OCI-LY3 (cell line): ENCODE measurements at regions not wholly inside any gene's neighbourhood (a gene's known extent, or its start where the extent isn't known, plus 50 kb on each side); places are given as distances from the start of the nearest gene placed in this dataset.

Experiments used
- H2AFZ ChIP-seq: fragments of 200-600, 300-600 bp; shearing (Covaris generic); 2 replicates; pipeline ENCODE4 v1.6.0; 2014; ENCODE audit warnings: antibody characterized with exemption, low read depth, low read length
- H3K27ac ChIP-seq: fragments of 200-600, 300-600 bp; sonication (generic); 2 replicates; pipeline ENCODE4 v1.5.1; 2014; ENCODE audit warnings: mild to moderate bottlenecking, low read length, moderate library complexity, mixed read lengths
- H3K27me3 ChIP-seq: fragments of 200-600, 300-600 bp; sonication (generic); 2 replicates; pipeline ENCODE4 v1.6.1; 2014; ENCODE audit warnings: low read depth, low read length, mixed read lengths
- H3K36me3 ChIP-seq: fragments of 200-600, 300-600 bp; sonication (generic); replicated peaks from 2 replicates; pipeline ENCODE3; 2014; ENCODE audit warnings: low read depth, low read length, mixed read lengths
- H3K4me1 ChIP-seq: fragments of 300-600, 200-600 bp; sonication (generic); 2 replicates; pipeline ENCODE4 v1.6.1; 2014; ENCODE audit warnings: low read length, mixed read lengths
- H3K4me2 ChIP-seq: fragments of 200-600, 300-600 bp; sonication (generic); 2 replicates; pipeline ENCODE4 v1.6.1; 2014; ENCODE audit warnings: low read length, mixed read lengths
- H3K4me3 ChIP-seq: fragments of 300-600, 200-600 bp; sonication (generic); 2 replicates; pipeline ENCODE4 v1.5.1; 2014; ENCODE audit warnings: antibody characterized with exemption, mild to moderate bottlenecking, low read length, moderate library complexity
- H3K79me2 ChIP-seq: fragments of 300-600, 200-600 bp; shearing (Covaris generic); 2 replicates; pipeline ENCODE4 v1.6.1; 2014; ENCODE audit warnings: mild to moderate bottlenecking, low read length, mixed read lengths
- H3K9ac ChIP-seq: fragments of 300-600, 200-600 bp; shearing (Covaris generic); 2 replicates; pipeline ENCODE4 v1.6.0; 2014; ENCODE audit warnings: mild to moderate bottlenecking, low read length, moderate library complexity
- H3K9me3 ChIP-seq: fragments of 200-600, 300-600 bp; shearing (Covaris generic); 2 replicates; pipeline ENCODE4 v1.6.1; 2014; ENCODE audit warnings: low read length, mixed read lengths; ENCODE audit not compliant: insufficient read depth
- H4K20me1 ChIP-seq: fragments of 200-600, 300-600 bp; sonication (generic); 2 replicates; pipeline ENCODE4 v1.6.1; 2016; ENCODE audit warnings: low read length, mixed read lengths; ENCODE audit not compliant: insufficient read depth
- EZH2phosphoT487 ChIP-seq: fragments of 200-600 bp; shearing (Covaris generic); IDR thresholded peaks from 2 replicates; pipeline ENCODE4 v1.6.1; 2018; ENCODE audit warnings: antibody characterized with exemption, mixed run types, low read depth
- TF ChIP-seq, protein P1 (sequence below): fragments of 200-600, 300-600 bp; sonication (generic); IDR thresholded peaks from 2 replicates; pipeline ENCODE4 v1.5.1; 2014; ENCODE audit warnings: antibody characterized with exemption, low read length, low read depth

GRCh38 chr14:84404246-84404645 is 1125.7 kb upstream of the FLRT2 start:
- Histone ChIP-seq H4K20me1 (no peaks in the 10 kb centered on the region), H3K36me3 (no peaks in the 10 kb centered on the region), H3K9ac (no peak overlapping the region), H3K4me2 (no peak overlapping the region), H3K4me1 (no peaks in the 10 kb centered on the region), H3K79me2 (no peaks in the 10 kb centered on the region), H3K27me3 (no peaks in the 10 kb centered on the region), H3K9me3 (no peaks in the 10 kb centered on the region), H3K27ac (no peak overlapping the region), H2AFZ (no peak overlapping the region), H3K4me3 (no peak overlapping the region)
- no peak for TF ChIP-seq EZH2phosphoT487
- TF ChIP-seq, protein P1, sequence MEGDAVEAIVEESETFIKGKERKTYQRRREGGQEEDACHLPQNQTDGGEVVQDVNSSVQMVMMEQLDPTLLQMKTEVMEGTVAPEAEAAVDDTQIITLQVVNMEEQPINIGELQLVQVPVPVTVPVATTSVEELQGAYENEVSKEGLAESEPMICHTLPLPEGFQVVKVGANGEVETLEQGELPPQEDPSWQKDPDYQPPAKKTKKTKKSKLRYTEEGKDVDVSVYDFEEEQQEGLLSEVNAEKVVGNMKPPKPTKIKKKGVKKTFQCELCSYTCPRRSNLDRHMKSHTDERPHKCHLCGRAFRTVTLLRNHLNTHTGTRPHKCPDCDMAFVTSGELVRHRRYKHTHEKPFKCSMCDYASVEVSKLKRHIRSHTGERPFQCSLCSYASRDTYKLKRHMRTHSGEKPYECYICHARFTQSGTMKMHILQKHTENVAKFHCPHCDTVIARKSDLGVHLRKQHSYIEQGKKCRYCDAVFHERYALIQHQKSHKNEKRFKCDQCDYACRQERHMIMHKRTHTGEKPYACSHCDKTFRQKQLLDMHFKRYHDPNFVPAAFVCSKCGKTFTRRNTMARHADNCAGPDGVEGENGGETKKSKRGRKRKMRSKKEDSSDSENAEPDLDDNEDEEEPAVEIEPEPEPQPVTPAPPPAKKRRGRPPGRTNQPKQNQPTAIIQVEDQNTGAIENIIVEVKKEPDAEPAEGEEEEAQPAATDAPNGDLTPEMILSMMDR: no peak

GRCh38 chr14:84409435-84409834 is 1120.5 kb upstream of the FLRT2 start:
- Histone ChIP-seq H3K9ac (no peak overlapping the region), H2AFZ (no peak overlapping the region), H4K20me1 (no peaks in the 10 kb centered on the region), H3K79me2 (no peaks in the 10 kb centered on the region), H3K36me3 (no peaks in the 10 kb centered on the region), H3K4me3 (no peak overlapping the region), H3K4me1 (no peaks in the 10 kb centered on the region), H3K4me2 (no peak overlapping the region), H3K9me3 (no peaks in the 10 kb centered on the region), H3K27ac (no peak overlapping the region), H3K27me3 (no peaks in the 10 kb centered on the region)
- TF ChIP-seq, protein P1: no peak
- no peak for TF ChIP-seq EZH2phosphoT487

- Histone ChIP-seq H3K4me1 (no peaks in the 10 kb centered on the region), H4K20me1 (no peaks in the 10 kb centered on the region), H3K9ac (no peak overlapping the region), H3K4me3 (no peak overlapping the region), H3K27me3 (no peaks in the 10 kb centered on the region), H3K9me3 (no peaks in the 10 kb centered on the region), H3K79me2 (no peaks in the 10 kb centered on the region), H3K36me3 (no peaks in the 10 kb centered on the region), H3K27ac (no peak overlapping the region), H3K4me2 (no peak overlapping the region), H2AFZ (no peak overlapping the region)
- TF ChIP-seq, protein P1: no peak
- TF ChIP-seq EZH2phosphoT487: no peak
Measured at GRCh38 chr14:84410344-84410743, 1119.6 kb upstream of the FLRT2 start.

GRCh38 chr14:84420221-84420620 is 1109.7 kb upstream of the FLRT2 start:
- no peak overlapping the region for H3K27ac ChIP-seq
- no peaks in the 10 kb centered on the region for H3K9me3 ChIP-seq
- H3K4me3 ChIP-seq: no peak overlapping the region
- H4K20me1 ChIP-seq: no peaks in the 10 kb centered on the region
- H3K79me2 ChIP-seq: no peaks in the 10 kb centered on the region
- no peak overlapping the region for H3K4me2 ChIP-seq
- H3K4me1 ChIP-seq: no peaks in the 10 kb centered on the region
- no peak for TF ChIP-seq EZH2phosphoT487
- TF ChIP-seq, protein P1: no peak
- H3K36me3 ChIP-seq: no peaks in the 10 kb centered on the region
- H3K27me3 ChIP-seq: no peaks in the 10 kb centered on the region
- no peak overlapping the region for H2AFZ ChIP-seq
- H3K9ac ChIP-seq: no peak overlapping the region
